Ishikawa (cell line): ENCODE measurements at regions not wholly inside any gene's neighbourhood (a gene's known extent, or its start where the extent isn't known, plus 50 kb on each side); places are given as distances from the start of the nearest gene placed in this dataset.

ENCODE experiments used
- CEBPB ChIP-seq: IDR thresholded peaks from 2 replicates; pipeline ENCODE4 v1.6.1; 2012
- CREB1 ChIP-seq: IDR thresholded peaks from 2 replicates; pipeline ENCODE4 v1.6.1; 2012; ENCODE audit warnings: low read depth
- EGR1 ChIP-seq: IDR thresholded peaks from 2 replicates; pipeline ENCODE4 v1.6.1; 2012
- EP300 ChIP-seq: IDR thresholded peaks from 2 replicates; pipeline ENCODE4 v1.6.1; 2012; ENCODE audit warnings: borderline replicate concordance
- FOXM1 ChIP-seq: IDR thresholded peaks from 2 replicates; pipeline ENCODE4 v1.6.1; 2012; ENCODE audit warnings: low read depth, borderline replicate concordance
- MAX ChIP-seq: IDR thresholded peaks from 2 replicates; pipeline ENCODE4 v1.6.1; 2012
- NFIC ChIP-seq: IDR thresholded peaks from 2 replicates; pipeline ENCODE4 v1.6.1; 2012
- RAD21 ChIP-seq: IDR thresholded peaks from 2 replicates; pipeline ENCODE4 v1.6.1; 2012; ENCODE audit warnings: low read depth
- REST ChIP-seq: IDR thresholded peaks from 2 replicates; pipeline ENCODE4 v1.6.1; 2012; ENCODE audit warnings: low read depth, mild to moderate bottlenecking
- TAF1 ChIP-seq: IDR thresholded peaks from 2 replicates; pipeline ENCODE4 v1.6.1; 2012; ENCODE audit warnings: low read depth, mild to moderate bottlenecking
- TCF12 ChIP-seq: IDR thresholded peaks from 2 replicates; pipeline ENCODE4 v1.6.1; 2012; ENCODE audit warnings: low read depth
- TEAD4 ChIP-seq: IDR thresholded peaks from 2 replicates; pipeline ENCODE4 v1.6.1; 2012
- USF1 ChIP-seq: IDR thresholded peaks from 2 replicates; pipeline ENCODE4 v1.6.1; 2012
- YY1 ChIP-seq: IDR thresholded peaks from 2 replicates; pipeline ENCODE4 v1.6.1; 2012; ENCODE audit warnings: low read depth
- ZBTB7A ChIP-seq: IDR thresholded peaks from 2 replicates; pipeline ENCODE4 v1.6.1; 2012; ENCODE audit warnings: low read depth

DNA sequence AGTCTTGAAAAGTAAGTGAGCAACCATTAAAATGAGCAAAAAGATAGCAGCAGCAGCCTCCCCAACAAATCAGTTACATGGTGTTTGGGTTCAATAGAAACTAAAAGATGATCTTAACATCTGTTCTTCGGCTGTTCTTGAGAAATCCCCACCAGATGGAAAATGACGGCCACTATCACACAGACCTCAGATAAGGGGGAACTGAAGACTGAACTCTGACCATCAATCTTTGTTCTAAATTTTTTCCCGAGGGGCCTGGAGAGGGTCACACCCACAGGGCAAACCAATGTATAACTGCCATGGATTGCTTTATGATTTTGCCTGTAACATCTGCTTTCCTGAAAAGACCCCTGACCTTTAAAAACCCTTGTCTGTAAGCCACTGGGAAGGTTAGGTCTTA is 624.8 kb upstream of the KIRREL3 start:
- no peak for TF ChIP-seq YY1
- TF ChIP-seq CREB1 = no peak

DNA sequence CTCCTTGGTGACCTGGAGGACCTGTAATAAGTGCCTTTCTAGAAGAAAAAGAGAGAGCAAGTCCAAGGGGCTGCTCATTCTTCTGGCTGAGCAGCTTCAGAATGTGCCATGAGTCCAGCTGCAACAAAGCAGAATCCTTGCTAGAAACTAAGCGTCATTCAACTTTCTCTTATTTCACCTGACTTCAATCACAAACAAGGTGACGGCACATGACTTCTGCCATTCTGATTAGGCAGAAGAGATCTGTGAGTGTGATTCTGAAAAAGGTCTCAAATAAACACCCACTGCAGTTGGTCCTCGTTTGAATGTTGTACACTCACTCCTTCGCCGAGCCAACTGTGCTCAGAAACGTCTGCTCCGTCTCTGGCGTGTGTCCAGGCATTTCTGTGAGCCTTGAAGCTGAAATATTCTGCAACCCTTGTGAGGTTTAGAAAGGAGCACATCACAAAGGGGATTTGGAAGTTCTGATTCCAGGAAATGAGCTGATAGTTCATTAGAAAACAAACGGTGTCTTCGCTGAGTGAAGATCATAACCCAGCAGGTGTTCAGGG is 623.8 kb upstream of the KIRREL3 start:
- TF ChIP-seq TEAD4 (no peak), TCF12 (no peak), EGR1 (no peak), TAF1 (no peak), RAD21 (no peak), NFIC (no peak), YY1 (no peak), CREB1 (no peak), REST (no peak), CEBPB (no peak), FOXM1 (no peak), USF1 (no peak), EP300 (no peak)

GRCh38 chr11:127622686-127623085 is 622.1 kb upstream of the KIRREL3 start:
- TF ChIP-seq EGR1 (no peak), YY1 (no peak), TAF1 (no peak), RAD21 (no peak), TEAD4 (no peak), TCF12 (no peak), USF1 (no peak), NFIC (no peak), FOXM1 (no peak), CREB1 (no peak), ZBTB7A (no peak), REST (no peak), EP300 (no peak), CEBPB (no peak), MAX (no peak)

DNA sequence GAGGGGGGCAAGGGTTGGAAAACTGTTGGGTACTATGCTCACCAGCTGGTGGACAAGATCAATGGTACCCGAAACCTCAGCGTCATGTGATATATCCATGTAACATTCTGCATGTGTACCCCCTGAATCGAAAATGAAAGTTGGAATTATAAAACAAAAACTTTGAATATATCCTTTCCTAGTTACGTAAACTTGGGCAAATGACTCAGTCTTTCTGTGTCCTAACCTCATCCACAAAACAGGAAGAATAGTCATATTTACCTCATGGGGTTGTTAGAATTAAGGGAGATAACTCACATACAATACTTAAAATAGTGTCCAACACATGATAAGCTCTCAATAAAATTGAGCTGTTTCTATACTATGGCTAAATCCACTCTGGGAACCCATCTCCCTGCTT is 620.1 kb upstream of the KIRREL3 start:
- no peak for TF ChIP-seq RAD21
- TF ChIP-seq USF1 = no peak

GRCh38 chr11:127619946-127620345 is 619.4 kb upstream of the KIRREL3 start:
- TF ChIP-seq CREB1 = no peak
- no peak for TF ChIP-seq RAD21
- no peak for TF ChIP-seq TCF12
- no peak for TF ChIP-seq USF1

GRCh38 chr11:127618721-127619120 is 618.2 kb upstream of the KIRREL3 start:
- TF ChIP-seq TEAD4 (no peak), REST (no peak), RAD21 (no peak), TCF12 (no peak), ZBTB7A (no peak), USF1 (no peak), CEBPB (no peak), NFIC (no peak), CREB1 (no peak), YY1 (no peak), FOXM1 (no peak), EP300 (no peak), MAX (no peak), EGR1 (no peak), TAF1 (no peak)
